Sciatic nerve (tissue), 2 donors: ENCODE measurements at regions not wholly inside any gene's neighbourhood (a gene's known extent, or its start where the extent isn't known, plus 50 kb on each side); places are given as distances from the start of the nearest gene placed in this dataset.
A peak's percentile ranks its signal among the peaks of the same experiment; 100 is the strongest.

Experiments
- ATAC-seq: fragments of 200-7000 bp; cut with Tn5 transposase; one replicate; pipeline ENCODE4 v1.9.1; 2020; ENCODE audit warnings: mild to moderate bottlenecking, moderate library complexity
- DNase-seq: peaks from one replicate; pipeline ENCODE4 v3.0.0-alpha.2; 2020; ENCODE audit warnings: low spot score
- intact Hi-C: fragments of 100-400 bp; cut with DNase I; formaldehyde crosslinking; loops from one replicate; pipeline ENCODE4 v1.14.2; 2022
- donor health status: DM: no; HTN: no; CAD: no.
- donor health status: DM: no; HTN: no; CAD: no.

GRCh38 chr6:18335948-18336347 is 51.2 kb upstream of the RNF144B start:
- intact Hi-C loops = no loop called here
- no peak for ATAC-seq
- DNase-seq = no peak

GRCh38 chr6:18334251-18334650 is 52.9 kb upstream of the RNF144B start:
- intact Hi-C loops = no loop called here
- DNase-seq (no peak), ATAC-seq (no peak)

GRCh38 chr6:18330548-18331081 is 56.5 kb upstream of the RNF144B start:
- intact Hi-C loops = no loop called here
- peak; percentile 87 for ATAC-seq

GRCh38 chr6:18329776-18330175 is 57.4 kb upstream of the RNF144B start:
- ATAC-seq (no peak), DNase-seq (no peak)
- intact Hi-C loops = loop anchor here (10.0 kb wide), 1 partner anchor 175 kb away; no protein-coding TSS in a partner anchor

More at GRCh38 chr6:18330548-18331081, 56.5 kb upstream of the RNF144B start:
- DNase-seq = no peak

DNA sequence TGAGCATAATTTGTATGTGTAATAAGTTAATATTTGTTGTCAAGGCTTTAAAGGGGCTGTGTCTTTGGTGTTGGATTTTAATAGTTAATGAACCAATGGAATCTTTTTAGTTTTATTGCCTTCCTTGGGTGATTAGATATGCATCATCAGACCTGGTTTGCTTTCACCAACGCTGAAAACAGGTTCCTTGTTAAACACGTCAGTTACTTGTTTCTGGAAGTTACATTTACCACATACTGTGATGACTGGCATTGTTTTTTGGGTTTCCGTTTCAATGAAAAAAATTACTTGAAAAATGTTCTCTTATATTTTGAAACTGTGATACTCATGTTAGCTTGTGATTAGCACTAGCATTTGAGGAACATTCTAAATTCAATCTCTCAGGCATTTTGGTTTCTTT is 58.6 kb upstream of the RNF144B start:
- ATAC-seq (no peak), DNase-seq (no peak)
- intact Hi-C loops = loop anchor here (10.0 kb wide), 1 partner anchor 176 kb away; no protein-coding TSS in a partner anchor

DNA sequence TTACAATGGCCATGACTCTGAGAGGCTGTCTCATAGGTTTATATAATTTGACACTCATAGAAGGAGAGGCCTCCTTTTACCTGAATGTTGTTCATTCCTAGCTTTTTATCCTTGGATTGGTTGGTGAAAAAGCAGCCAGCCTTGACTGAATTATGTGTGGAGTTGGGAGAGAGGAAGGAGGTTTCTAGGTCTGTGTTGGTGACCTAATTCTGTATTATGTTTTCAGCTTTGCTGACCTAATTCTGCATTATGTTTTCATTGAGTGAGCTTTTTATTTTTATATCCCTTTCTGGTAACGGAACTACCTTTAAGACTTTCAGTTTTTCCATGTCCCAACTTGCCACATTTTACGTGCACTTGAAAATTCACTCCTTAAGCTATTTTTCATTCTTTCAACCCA is 59.1 kb upstream of the RNF144B start:
- intact Hi-C loops = loop anchor here (10.0 kb wide), 1 partner anchor 177 kb away; no protein-coding TSS in a partner anchor
- ATAC-seq (no peak), DNase-seq (no peak)

DNA sequence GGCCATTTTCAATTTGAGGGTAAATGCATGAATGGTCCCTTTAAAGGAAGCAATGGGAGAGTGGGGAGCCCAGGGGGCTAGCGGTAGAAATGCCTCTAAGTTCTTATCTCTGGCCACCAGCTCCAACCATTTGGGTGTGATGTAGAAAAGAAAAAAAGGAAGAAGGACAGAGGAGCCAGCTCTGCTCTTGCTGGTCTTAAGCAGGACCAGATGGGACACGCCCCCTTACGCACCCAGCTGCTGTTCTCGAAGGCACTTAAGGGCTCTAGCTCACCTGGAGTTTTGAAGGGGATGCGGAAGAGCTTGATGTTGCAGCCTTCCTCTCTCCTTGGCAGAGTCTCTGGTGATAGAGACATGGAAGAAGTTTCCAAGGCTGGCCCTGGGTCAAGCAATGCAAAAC is 59.5 kb upstream of the RNF144B start:
- ATAC-seq (no peak), DNase-seq (no peak)
- intact Hi-C loops = loop anchor here (10.0 kb wide), 1 partner anchor 177 kb away; no protein-coding TSS in a partner anchor

GRCh38 chr6:18326980-18327379 is 60.2 kb upstream of the RNF144B start:
- no peak for ATAC-seq
- intact Hi-C loops = loop anchor here (10.0 kb wide), 1 partner anchor 178 kb away; no protein-coding TSS in a partner anchor

GRCh38 chr6:18326001-18326400 is 61.1 kb upstream of the RNF144B start:
- no peak for ATAC-seq
- intact Hi-C loops = loop anchor here (10.0 kb wide), 1 partner anchor 179 kb away; no protein-coding TSS in a partner anchor
- no peak for DNase-seq

More at GRCh38 chr6:18326980-18327379, 60.2 kb upstream of the RNF144B start:
- no peak for DNase-seq

DNA sequence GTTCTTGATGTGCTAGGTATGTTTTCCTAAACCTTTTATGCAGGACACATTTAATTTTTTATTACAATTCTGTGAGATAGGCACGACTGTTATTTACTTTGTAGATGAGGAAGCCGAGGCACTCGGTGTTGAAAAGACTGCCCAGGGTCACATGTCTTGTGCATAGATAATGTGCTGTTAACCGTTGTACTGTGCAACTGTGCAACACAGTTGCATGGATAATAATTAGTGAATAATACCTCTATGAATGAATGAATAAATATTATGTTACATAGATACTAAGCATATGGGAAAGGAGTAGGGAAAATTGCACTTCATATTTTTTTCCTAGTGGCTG is 60.3 kb upstream of the DEK start:
- DNase-seq (no peak), ATAC-seq (no peak)
- intact Hi-C loops = loop anchor here (10.0 kb wide), 1 partner anchor 180 kb away; no protein-coding TSS in a partner anchor

- intact Hi-C loops = loop anchor here (10.0 kb wide), 1 partner anchor 181 kb away; no protein-coding TSS in a partner anchor
- ATAC-seq (peak; percentile 66), DNase-seq (no peak)
Measured at GRCh38 chr6:18323935-18324705, 59.8 kb upstream of the DEK start.

- intact Hi-C loops = no loop called here
- ATAC-seq (no peak), DNase-seq (no peak)
Measured at GRCh38 chr6:18317850-18318249, 53.5 kb upstream of the DEK start.

DNA sequence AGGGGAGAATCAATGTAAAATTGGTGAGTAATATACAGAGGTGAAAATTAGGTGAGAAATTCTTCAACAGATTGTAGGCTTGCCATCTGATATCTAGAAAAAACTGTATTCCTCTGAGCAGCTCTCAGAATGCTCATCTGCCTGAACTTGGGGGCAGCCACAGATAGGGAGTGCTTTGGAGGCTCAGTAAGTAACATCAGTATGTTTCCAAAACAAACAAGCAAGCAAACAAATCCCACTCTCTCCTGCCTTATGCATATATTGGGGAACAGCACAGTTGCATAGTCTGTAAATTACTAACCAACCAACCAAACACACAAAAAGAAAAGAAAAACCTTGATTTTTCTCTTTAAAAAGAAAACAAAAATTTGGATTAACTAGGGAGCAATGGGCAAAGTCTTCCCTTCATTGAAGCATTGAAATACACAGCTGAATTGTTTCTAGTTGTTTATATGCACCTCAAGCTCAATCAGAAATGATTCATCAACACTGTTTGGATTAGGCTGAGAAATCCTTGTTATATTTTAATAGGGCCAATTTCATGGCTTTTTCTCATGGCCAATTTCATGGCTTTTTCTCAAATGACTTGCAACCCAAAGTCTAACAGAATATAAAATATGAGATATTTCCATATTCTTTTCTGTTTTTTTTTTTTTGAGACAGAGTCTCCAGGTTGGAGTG is 50.1 kb upstream of the DEK start:
- ATAC-seq (no peak), DNase-seq (no peak)
- intact Hi-C loops = no loop called here
